GM12878 (cell line): ENCODE measurements at regions not wholly inside any gene's neighbourhood (a gene's known extent, or its start where the extent isn't known, plus 50 kb on each side); places are given as distances from the start of the nearest gene placed in this dataset.

Experiments
- BACH1 ChIP-seq: fragments of 450-650 bp; IDR thresholded peaks from 2 replicates; pipeline ENCODE4 v1.6.1; 2017; ENCODE audit warnings: mild to moderate bottlenecking, borderline replicate concordance
- BHLHE40 ChIP-seq, 2 experiments: fragments of 450-650 bp in 1 of 2; IDR thresholded peaks; 2 replicates each; pipeline ENCODE4 v1.6.1; 2011 to 2017; ENCODE audit warnings: low read depth in 2 of 2, borderline replicate concordance in 1 of 2, improper control_type of control experiment in 1 of 2, low read length in 1 of 2, mild to moderate bottlenecking in 1 of 2
- CBX3 ChIP-seq: fragments of 200-600 bp; sonication (generic); IDR thresholded peaks from 2 replicates; pipeline ENCODE4 v1.6.1; 2016; ENCODE audit warnings: low read depth, borderline replicate concordance
- CHD1 ChIP-seq: IDR thresholded peaks from 2 replicates; pipeline ENCODE4 v1.6.1; 2012; ENCODE audit warnings: low read depth, low read length, improper control_type of control experiment
- CREB1 ChIP-seq: IDR thresholded peaks from 2 replicates; pipeline ENCODE4 v1.6.1; 2012; ENCODE audit warnings: low read depth, mild to moderate bottlenecking, inconsistent platforms
- DPF2 ChIP-seq: fragments of 450-650 bp; IDR thresholded peaks from 2 replicates; pipeline ENCODE4 v1.6.1; 2017; ENCODE audit warnings: mild to moderate bottlenecking
- JUNB ChIP-seq: IDR thresholded peaks from 2 replicates; pipeline ENCODE4 v1.6.1; 2016; ENCODE audit warnings: antibody characterized with exemption, mild to moderate bottlenecking
- JUND ChIP-seq: IDR thresholded peaks from 2 replicates; pipeline ENCODE4 v1.6.1; 2012; ENCODE audit warnings: low read depth, mild to moderate bottlenecking, low read length, improper control_type of control experiment, moderate library complexity
- MTA2 ChIP-seq: fragments of 450-650 bp; IDR thresholded peaks from 2 replicates; pipeline ENCODE4 v1.6.1; 2016; ENCODE audit warnings: low read depth, mild to moderate bottlenecking, moderate library complexity
- MXI1 ChIP-seq: fragments of 150-350 bp; IDR thresholded peaks from 2 replicates; pipeline ENCODE4 v1.6.1; 2011; ENCODE audit warnings: low read depth, mild to moderate bottlenecking, inconsistent platforms, low read length, improper control_type of control experiment
- PAX5 ChIP-seq: IDR thresholded peaks from 2 replicates; pipeline ENCODE4 v1.6.1; 2011; ENCODE audit warnings: low read depth, low read length, borderline replicate concordance
- POU2F2 ChIP-seq: IDR thresholded peaks from 3 replicates; pipeline ENCODE4 v1.6.1; 2011; ENCODE audit warnings: low read depth, mild to moderate bottlenecking, low read length, borderline replicate concordance
- STAT3 ChIP-seq: IDR thresholded peaks from 2 replicates; pipeline ENCODE4 v1.6.1; 2011; ENCODE audit warnings: low read depth, low read length, improper control_type of control experiment
- TF ChIP-seq, protein P1 (sequence below), 3 experiments: IDR thresholded peaks in 2 of 3; conservative IDR thresholded peaks in 1 of 3; 2 replicates each; pipeline ENCODE4 v1.5.1; 2011; ENCODE audit warnings: low read depth in 3 of 3, low read length in 3 of 3, mild to moderate bottlenecking in 3 of 3, control low read depth in 2 of 3, moderate library complexity in 2 of 3, inconsistent platforms in 1 of 3, mixed read lengths in 1 of 3; ENCODE audit not compliant: control insufficient read depth in 2 of 3, insufficient read depth in 1 of 3; ENCODE audit errors: extremely low read depth in 1 of 3
- TF ChIP-seq, protein P2 (sequence below): fragments of 450-650 bp; IDR thresholded peaks from 2 replicates; pipeline ENCODE4 v1.6.1; 2014; ENCODE audit warnings: mild to moderate bottlenecking
- TF ChIP-seq, protein P3 (sequence below): fragments of 450-650 bp; formaldehyde crosslinking; IDR thresholded peaks from 2 replicates; pipeline ENCODE4 v1.5.0; 2022; ENCODE audit warnings: mild to moderate bottlenecking, missing genetic modification characterization

- TF ChIP-seq, protein P1, sequence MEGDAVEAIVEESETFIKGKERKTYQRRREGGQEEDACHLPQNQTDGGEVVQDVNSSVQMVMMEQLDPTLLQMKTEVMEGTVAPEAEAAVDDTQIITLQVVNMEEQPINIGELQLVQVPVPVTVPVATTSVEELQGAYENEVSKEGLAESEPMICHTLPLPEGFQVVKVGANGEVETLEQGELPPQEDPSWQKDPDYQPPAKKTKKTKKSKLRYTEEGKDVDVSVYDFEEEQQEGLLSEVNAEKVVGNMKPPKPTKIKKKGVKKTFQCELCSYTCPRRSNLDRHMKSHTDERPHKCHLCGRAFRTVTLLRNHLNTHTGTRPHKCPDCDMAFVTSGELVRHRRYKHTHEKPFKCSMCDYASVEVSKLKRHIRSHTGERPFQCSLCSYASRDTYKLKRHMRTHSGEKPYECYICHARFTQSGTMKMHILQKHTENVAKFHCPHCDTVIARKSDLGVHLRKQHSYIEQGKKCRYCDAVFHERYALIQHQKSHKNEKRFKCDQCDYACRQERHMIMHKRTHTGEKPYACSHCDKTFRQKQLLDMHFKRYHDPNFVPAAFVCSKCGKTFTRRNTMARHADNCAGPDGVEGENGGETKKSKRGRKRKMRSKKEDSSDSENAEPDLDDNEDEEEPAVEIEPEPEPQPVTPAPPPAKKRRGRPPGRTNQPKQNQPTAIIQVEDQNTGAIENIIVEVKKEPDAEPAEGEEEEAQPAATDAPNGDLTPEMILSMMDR (IDR thresholded peaks at IDR 0.05 in 2 of 3, conservative IDR thresholded peaks at IDR 0.05 in 1 of 3; ENCODE audit: control insufficient read depth in 2 of 3, extremely low read depth in 1 of 3, insufficient read depth in 1 of 3, low read depth in 3 of 3, low read length in 3 of 3): no peak; a peak in 1 of 6 replicates
- TF ChIP-seq CBX3: no peak
- no peak for TF ChIP-seq CREB1
- no peak for TF ChIP-seq STAT3
- peak; percentile 46; the same call in 1 of the 2 replicates for TF ChIP-seq MXI1
- no peak for TF ChIP-seq JUND
- TF ChIP-seq, protein P2, sequence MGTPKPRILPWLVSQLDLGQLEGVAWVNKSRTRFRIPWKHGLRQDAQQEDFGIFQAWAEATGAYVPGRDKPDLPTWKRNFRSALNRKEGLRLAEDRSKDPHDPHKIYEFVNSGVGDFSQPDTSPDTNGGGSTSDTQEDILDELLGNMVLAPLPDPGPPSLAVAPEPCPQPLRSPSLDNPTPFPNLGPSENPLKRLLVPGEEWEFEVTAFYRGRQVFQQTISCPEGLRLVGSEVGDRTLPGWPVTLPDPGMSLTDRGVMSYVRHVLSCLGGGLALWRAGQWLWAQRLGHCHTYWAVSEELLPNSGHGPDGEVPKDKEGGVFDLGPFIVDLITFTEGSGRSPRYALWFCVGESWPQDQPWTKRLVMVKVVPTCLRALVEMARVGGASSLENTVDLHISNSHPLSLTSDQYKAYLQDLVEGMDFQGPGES: no peak
- peak; percentile 68; the same call in 2 of the 3 replicates for TF ChIP-seq POU2F2
- TF ChIP-seq JUNB: no peak
- TF ChIP-seq CHD1: peak; percentile 7; the same call in 1 of the 2 replicates
- no peak for TF ChIP-seq BHLHE40 (IDR thresholded peaks at IDR 0.05; ENCODE audit: borderline replicate concordance in 1 of 2, low read depth in 2 of 2, low read length in 1 of 2)
- TF ChIP-seq, protein P3, sequence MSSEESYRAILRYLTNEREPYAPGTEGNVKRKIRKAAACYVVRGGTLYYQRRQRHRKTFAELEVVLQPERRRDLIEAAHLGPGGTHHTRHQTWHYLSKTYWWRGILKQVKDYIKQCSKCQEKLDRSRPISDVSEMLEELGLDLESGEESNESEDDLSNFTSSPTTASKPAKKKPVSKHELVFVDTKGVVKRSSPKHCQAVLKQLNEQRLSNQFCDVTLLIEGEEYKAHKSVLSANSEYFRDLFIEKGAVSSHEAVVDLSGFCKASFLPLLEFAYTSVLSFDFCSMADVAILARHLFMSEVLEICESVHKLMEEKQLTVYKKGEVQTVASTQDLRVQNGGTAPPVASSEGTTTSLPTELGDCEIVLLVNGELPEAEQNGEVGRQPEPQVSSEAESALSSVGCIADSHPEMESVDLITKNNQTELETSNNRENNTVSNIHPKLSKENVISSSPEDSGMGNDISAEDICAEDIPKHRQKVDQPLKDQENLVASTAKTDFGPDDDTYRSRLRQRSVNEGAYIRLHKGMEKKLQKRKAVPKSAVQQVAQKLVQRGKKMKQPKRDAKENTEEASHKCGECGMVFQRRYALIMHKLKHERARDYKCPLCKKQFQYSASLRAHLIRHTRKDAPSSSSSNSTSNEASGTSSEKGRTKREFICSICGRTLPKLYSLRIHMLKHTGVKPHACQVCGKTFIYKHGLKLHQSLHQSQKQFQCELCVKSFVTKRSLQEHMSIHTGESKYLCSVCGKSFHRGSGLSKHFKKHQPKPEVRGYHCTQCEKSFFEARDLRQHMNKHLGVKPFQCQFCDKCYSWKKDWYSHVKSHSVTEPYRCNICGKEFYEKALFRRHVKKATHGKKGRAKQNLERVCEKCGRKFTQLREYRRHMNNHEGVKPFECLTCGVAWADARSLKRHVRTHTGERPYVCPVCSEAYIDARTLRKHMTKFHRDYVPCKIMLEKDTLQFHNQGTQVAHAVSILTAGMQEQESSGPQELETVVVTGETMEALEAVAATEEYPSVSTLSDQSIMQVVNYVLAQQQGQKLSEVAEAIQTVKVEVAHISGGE (CRISPR knock-in tag): 0 out of 2 replicates have a peak, but pooled peaks have one; percentile 1
- TF ChIP-seq DPF2: no peak
- TF ChIP-seq PAX5: no peak
- TF ChIP-seq BACH1: peak; percentile 38; the same call in 1 of the 2 replicates
- TF ChIP-seq MTA2: no peak
These were observed 110.9 kb downstream of the HFE start (continued) for GRCh38 chr6:26197933-26198721.
